Effector memory CD4-positive, alpha-beta T cell (primary cell): ENCODE measurements at regions not wholly inside any gene's neighbourhood (a gene's known extent, or its start where the extent isn't known, plus 50 kb on each side); places are given as distances from the start of the nearest gene placed in this dataset.

Experiments used
- DNase-seq, 3 donors: peaks; one replicate each; pipeline ENCODE4 v3.0.0-alpha.2; 2020
- H3K27ac ChIP-seq: 2 replicates; pipeline ENCODE4 v1.7.0; 2013; ENCODE audit warnings: mild to moderate bottlenecking, low read length, moderate library complexity; ENCODE audit not compliant: insufficient read depth, poor library complexity, severe bottlenecking
- H3K27me3 ChIP-seq: replicated peaks from 2 replicates; pipeline ENCODE4 v1.7.0; 2013; ENCODE audit warnings: mild to moderate bottlenecking, low read length; ENCODE audit not compliant: insufficient read depth, control insufficient read depth, poor library complexity, severe bottlenecking
- H3K36me3 ChIP-seq: 2 replicates; pipeline ENCODE4 v1.7.0; 2013; ENCODE audit warnings: mild to moderate bottlenecking, low read length, moderate library complexity; ENCODE audit not compliant: control insufficient read depth, insufficient read depth
- H3K4me1 ChIP-seq: 2 replicates; pipeline ENCODE4 v1.7.0; 2013; ENCODE audit warnings: low read length, mild to moderate bottlenecking; ENCODE audit not compliant: control insufficient read depth, insufficient read depth, poor library complexity, severe bottlenecking
- H3K4me3 ChIP-seq: 2 replicates; pipeline ENCODE4 v1.7.0; 2013; ENCODE audit warnings: low read length, low read depth, mild to moderate bottlenecking; ENCODE audit not compliant: insufficient read depth, poor library complexity, severe bottlenecking
- H3K9me3 ChIP-seq: 2 replicates; pipeline ENCODE4 v1.7.0; 2013; ENCODE audit warnings: mild to moderate bottlenecking, low read length, moderate library complexity; ENCODE audit not compliant: control insufficient read depth

DNA sequence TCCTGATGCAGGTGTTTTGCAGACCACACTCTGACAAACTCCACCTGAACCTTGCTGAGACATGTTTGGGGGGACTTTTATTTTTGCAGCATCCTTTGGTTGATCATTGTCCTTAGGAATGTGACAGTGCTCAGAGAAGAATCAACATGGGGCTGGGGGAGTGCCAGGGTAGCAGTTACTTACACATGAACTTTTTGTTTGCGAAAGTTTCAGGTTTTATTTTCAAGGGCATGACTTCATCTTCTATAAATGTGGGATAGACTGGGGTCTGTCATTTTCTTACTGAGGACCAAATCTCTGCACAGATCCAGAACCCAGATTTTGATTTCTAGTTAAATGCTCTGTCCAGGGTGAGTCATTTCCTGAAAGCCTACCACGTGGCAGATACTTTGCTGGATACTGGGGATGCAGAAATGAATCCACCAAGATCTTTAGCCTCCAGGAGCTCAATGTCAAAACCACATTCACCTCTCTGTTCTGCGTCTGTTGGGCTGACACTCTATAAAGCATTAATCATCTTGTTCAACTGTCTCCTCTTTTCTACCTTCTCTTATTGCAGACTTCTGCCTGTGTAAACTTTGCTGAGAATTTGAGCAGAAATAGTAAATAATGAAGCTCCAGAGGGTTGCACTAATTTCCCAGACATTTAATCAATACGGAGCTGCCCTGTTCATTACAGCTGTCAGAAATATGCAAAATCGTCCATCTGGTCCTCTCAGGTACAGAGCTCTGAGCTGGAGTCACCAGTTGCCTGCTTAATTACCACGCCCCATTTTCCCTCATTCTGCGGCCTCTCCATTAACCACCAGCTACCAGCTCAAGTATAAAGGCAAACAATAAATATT is 387.9 kb downstream of the MIAT start:
- Histone ChIP-seq H3K4me3 (no peak overlapping the region), H3K9me3 (no peaks in the 10 kb centered on the region), H3K36me3 (no peaks in the 10 kb centered on the region), H3K4me1 (no peaks in the 10 kb centered on the region), H3K27me3 (no peaks in the 10 kb centered on the region), H3K27ac (no peak overlapping the region)
- DNase-seq = no peak

DNA sequence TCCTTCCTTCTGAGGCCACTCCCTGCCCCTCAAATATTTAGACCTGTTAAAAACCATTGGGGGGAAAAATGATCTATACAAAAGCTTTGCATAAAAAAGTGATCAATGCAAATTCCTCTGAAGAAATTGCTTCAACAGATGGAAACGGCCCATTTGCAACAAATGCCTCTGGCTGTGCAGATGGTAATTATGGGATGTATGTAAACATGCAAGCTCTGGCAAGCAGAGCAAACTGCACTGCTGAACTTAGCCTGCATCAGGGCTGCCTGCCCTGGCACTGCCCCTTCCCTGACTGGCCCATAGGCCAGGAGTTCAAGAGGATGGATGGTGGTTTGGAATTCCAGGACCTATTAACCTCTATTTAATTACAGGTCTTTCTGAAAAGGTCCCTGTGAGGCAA is 388.7 kb downstream of the MIAT start:
- no peak overlapping the region for H3K27ac ChIP-seq
- DNase-seq = no peak
- no peaks in the 10 kb centered on the region for H3K27me3 ChIP-seq
- no peaks in the 10 kb centered on the region for H3K9me3 ChIP-seq
- no peaks in the 10 kb centered on the region for H3K4me1 ChIP-seq
- H3K36me3 ChIP-seq = no peaks in the 10 kb centered on the region
- H3K4me3 ChIP-seq = no peak overlapping the region

DNA sequence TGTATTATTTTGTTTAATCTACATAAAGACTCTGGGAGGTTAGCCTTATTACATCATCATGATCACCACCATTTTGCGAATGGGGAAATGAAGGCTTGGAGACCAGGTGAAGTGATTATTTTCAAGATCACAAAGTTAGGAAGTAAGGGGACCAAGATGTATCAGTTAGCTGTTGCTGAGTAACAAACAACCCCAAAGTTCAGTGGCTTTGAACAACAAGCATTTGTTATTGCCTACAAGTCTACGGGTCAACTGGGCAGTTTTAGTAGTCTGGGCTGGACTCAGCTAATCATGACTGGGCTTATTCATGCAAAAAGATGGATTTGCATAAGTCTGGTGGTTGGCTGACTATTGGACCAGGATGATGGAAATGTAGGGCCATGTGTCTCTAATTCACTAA is 389.2 kb downstream of the MIAT start:
- H3K4me3 ChIP-seq = no peak overlapping the region
- H3K4me1 ChIP-seq = no peaks in the 10 kb centered on the region

DNA sequence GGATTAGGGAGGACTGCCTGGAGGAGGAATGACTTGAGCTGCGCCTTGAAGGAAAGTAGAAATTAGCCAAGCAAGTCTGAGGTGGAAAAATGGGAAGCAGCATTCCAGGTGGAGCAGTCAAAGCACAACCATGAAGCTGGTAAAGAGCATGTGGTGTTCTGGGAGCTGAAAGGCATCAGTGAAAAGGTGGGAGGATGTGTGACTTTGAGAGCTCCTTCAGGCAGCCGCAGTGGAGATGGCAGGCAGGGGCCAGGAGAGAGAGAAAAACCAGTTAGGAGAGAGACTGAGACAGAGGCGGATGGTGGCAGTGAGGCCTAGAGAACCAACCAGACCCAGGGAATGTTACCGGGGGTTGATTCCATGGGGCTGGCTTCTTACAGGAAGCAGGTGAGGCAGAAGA is 393.4 kb downstream of the MIAT start:
- no peaks in the 10 kb centered on the region for H3K27me3 ChIP-seq
- H3K4me3 ChIP-seq = no peak overlapping the region
- no peaks in the 10 kb centered on the region for H3K9me3 ChIP-seq
- DNase-seq = no peak
- H3K4me1 ChIP-seq = no peaks in the 10 kb centered on the region
- H3K27ac ChIP-seq = no peak overlapping the region
- H3K36me3 ChIP-seq = no peaks in the 10 kb centered on the region

More for the DNA sequence above, 389.2 kb downstream of the MIAT start:
- H3K9me3 ChIP-seq = no peaks in the 10 kb centered on the region
- no peaks in the 10 kb centered on the region for H3K36me3 ChIP-seq
- no peak overlapping the region for H3K27ac ChIP-seq
- H3K27me3 ChIP-seq = no peaks in the 10 kb centered on the region
- DNase-seq = no peak

DNA sequence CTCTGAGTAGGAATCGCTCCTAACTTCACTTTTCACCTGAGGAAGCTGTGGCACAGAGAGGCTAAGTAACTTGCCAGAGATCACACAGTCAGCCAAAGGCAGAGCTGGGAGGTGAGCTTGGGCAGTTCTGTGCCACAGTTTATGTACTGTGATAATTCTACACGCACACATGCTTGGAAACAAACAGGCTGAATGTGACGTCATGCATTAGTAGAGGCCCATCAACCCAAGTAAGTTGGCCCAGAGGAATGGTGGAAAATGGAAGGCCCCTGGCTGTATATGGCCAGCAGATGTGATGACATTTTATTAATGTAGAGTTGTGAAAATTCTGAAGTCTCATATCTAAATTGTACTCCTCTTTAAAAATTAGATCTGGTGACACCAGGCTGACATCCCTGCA is 394.0 kb downstream of the MIAT start:
- Histone ChIP-seq H3K4me1 (no peaks in the 10 kb centered on the region), H3K4me3 (no peak overlapping the region), H3K9me3 (no peaks in the 10 kb centered on the region), H3K27ac (no peak overlapping the region), H3K27me3 (no peaks in the 10 kb centered on the region), H3K36me3 (no peaks in the 10 kb centered on the region)
- no peak for DNase-seq

DNA sequence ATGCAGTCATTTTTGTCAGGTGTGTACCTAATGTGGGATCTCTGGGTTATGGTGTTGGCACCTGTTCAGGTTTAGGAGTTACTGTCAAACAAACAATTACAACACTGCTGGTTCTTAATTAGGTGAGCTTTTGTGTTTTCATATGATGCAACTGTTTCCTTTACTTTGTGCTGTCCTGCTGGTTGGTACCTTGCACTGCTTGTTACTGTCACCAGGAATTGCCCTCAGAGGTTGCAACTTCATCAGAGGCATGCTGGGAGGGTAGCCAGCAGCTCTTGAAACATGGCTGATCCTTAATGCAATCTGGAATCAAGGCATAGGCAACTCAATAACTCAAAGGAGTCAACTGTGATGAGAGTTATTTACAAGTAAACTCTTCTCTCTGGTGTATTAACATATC is 400.3 kb downstream of the MIAT start:
- Histone ChIP-seq H3K36me3 (no peaks in the 10 kb centered on the region), H3K27me3 (no peaks in the 10 kb centered on the region), H3K27ac (no peak overlapping the region), H3K9me3 (no peaks in the 10 kb centered on the region), H3K4me1 (no peaks in the 10 kb centered on the region), H3K4me3 (no peak overlapping the region)
- DNase-seq = no peak

DNA sequence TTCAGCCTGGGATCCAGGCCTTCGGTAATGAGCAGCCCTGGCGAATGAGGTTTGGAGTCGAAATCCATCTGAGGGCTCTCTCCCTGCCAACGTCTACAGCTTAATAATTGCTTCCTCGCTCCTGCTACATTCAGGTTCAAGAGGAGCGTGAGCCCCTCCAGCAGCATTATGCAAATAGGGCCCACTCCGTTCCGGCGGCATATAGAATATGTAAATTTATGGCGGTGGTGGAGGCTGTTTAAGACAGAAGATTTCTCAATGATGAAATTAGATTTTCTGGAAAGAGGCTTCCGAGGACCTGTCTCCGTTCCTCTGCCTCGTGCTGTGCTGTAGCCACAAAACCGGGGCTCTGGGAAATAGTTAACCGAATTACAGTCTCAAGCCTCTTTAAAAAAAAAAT is 402.8 kb downstream of the MIAT start:
- no peaks in the 10 kb centered on the region for H3K9me3 ChIP-seq
- no peaks in the 10 kb centered on the region for H3K27me3 ChIP-seq
- no peaks in the 10 kb centered on the region for H3K4me1 ChIP-seq
- DNase-seq = no peak
- no peak overlapping the region for H3K27ac ChIP-seq
- H3K4me3 ChIP-seq = no peak overlapping the region
- H3K36me3 ChIP-seq = no peaks in the 10 kb centered on the region

DNA sequence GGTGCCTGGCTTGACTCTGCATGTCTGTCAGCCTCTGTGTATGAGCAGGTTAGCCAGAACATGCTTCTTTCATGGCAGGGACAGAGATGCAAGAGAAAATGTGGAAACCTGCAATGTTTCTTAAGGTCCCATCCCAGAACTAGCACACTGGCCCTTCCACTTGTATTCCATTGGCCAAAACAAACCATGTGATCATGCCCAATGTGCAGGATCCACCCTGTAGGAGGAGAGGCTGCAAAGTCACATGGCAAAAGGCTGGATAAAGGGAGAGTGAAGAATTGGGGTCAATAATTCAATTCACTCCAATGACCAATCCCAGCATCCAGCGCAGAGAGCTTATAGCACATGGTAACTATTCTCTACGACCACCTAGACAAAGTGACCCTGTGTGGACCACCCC is 405.5 kb downstream of the MIAT start:
- DNase-seq = no peak
- Histone ChIP-seq H3K4me3 (no peak overlapping the region), H3K4me1 (no peaks in the 10 kb centered on the region), H3K36me3 (no peaks in the 10 kb centered on the region), H3K27ac (no peak overlapping the region), H3K9me3 (no peaks in the 10 kb centered on the region), H3K27me3 (no peaks in the 10 kb centered on the region)

DNA sequence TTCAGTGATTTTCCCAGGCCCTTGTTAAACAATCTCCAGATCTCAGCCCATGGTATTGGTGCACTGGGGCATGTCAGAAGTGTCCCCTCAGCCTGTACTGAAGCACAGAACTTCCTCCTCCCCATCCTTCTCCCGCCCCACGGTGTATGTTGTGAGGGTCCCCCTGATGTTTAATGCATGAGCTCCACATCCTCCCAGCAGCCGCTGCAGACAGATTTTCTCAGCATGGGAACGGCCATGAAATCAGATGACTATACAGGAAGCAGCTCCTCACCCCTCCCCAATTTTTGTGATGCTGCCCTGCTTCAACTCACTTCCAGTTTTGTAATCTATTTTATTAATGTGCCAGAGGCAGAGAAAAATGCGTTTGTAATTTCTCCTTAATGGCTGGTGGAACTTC is 406.0 kb downstream of the MIAT start:
- no peak for DNase-seq
- H3K9me3 ChIP-seq = no peaks in the 10 kb centered on the region
- H3K4me3 ChIP-seq = no peak overlapping the region
- H3K36me3 ChIP-seq = no peaks in the 10 kb centered on the region
- H3K4me1 ChIP-seq = no peaks in the 10 kb centered on the region
- H3K27ac ChIP-seq = no peak overlapping the region
- H3K27me3 ChIP-seq = no peaks in the 10 kb centered on the region

DNA sequence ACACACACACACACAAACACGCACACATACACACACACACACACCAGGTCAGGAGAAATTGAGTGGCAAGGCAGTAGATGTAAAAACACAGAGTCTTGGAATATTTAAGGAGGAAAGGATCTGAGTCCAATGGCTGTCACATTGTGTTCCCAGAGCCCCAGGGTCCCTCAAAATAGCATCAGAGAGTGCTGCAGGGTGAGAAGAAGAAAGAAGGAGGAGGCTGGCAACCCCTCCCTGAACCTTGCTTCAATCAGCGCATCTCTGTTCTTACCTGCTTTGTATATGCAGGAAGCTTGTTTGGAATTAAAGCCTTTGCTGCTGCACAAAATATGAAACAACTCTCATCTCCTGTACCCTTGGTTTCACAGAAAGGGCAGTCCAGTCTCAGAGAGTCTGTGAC is 406.5 kb downstream of the MIAT start:
- DNase-seq = no peak
- H3K36me3 ChIP-seq = no peaks in the 10 kb centered on the region
- no peak overlapping the region for H3K4me3 ChIP-seq

More for the DNA sequence above, 406.5 kb downstream of the MIAT start:
- Histone ChIP-seq H3K27ac (no peak overlapping the region), H3K9me3 (no peaks in the 10 kb centered on the region), H3K4me1 (no peaks in the 10 kb centered on the region), H3K27me3 (no peaks in the 10 kb centered on the region)
